ENCODE measurements at regions not wholly inside any gene's neighbourhood (a gene's known extent, or its start where the extent isn't known, plus 50 kb on each side); places are given as distances from the start of the nearest gene placed in this dataset.
"Not testable (repeated sequence)": the region's sequence is repeated elsewhere in the genome, so short reads cannot be mapped to it uniquely, and the experiment has no call there.

DNA sequence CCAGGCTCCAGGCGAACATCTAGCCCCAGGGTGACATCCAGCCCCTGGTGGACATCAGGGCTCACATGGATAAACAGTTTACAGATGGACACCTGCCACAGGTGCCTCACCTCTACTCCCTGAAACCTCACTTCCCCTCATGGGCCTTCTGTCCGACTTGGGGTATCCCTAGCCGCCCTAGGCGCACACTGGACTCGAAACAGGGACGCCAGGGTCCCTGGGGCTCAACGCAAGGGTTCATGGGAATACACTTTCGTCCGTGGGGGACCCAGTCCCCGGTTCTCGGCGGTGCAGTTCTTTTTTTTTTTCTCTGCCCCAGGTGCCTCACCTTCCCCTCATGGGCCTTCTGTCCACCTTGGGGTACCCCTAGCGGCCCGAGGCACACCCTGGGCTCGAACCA lies 194.2 kb downstream of the POTEG start:
- not testable (repeated sequence) for H3K4me1 ChIP-seq (ENCODE audit: control insufficient read depth, insufficient read depth, low read length, poor library complexity, severe bottlenecking); H3K27me3 ChIP-seq (replicated peaks; ENCODE audit: control insufficient read depth, insufficient read depth, low read length, poor library complexity, severe bottlenecking); H3K4me3 ChIP-seq (ENCODE audit: insufficient read depth, low read depth, low read length, poor library complexity, severe bottlenecking); DNase-seq; H3K27ac ChIP-seq (ENCODE audit: insufficient read depth, low read length, poor library complexity, severe bottlenecking); H3K9me3 ChIP-seq (ENCODE audit: control insufficient read depth, low read length); H3K36me3 ChIP-seq (ENCODE audit: control insufficient read depth, insufficient read depth, low read length)

DNA sequence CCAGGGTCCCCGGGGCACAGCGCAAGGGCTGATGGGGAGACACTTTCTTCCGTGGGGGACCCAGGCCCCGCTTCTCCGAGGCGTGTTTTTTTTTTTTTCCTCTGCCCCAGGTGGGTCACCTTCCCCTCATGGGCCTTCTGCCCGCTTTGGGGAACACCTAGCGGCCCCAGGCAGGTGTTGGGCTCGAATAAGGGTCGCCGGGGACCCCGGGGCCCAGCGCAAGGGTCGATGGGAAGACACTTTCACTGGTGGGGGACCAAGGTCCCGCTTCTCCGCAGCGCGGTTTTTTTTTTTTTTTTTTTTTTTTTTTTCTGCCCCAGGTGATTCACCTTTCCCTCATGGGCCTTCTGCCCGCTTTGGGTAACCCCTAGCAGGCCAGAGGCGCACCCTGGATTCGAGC lies 193.8 kb downstream of the POTEG start:
- not testable (repeated sequence) for H3K36me3 ChIP-seq (ENCODE audit: control insufficient read depth, insufficient read depth, low read length); H3K9me3 ChIP-seq (ENCODE audit: control insufficient read depth, low read length); H3K4me3 ChIP-seq (ENCODE audit: insufficient read depth, low read depth, low read length, poor library complexity, severe bottlenecking); H3K4me1 ChIP-seq (ENCODE audit: control insufficient read depth, insufficient read depth, low read length, poor library complexity, severe bottlenecking); H3K27me3 ChIP-seq (replicated peaks; ENCODE audit: control insufficient read depth, insufficient read depth, low read length, poor library complexity, severe bottlenecking); H3K27ac ChIP-seq (ENCODE audit: insufficient read depth, low read length, poor library complexity, severe bottlenecking); DNase-seq

DNA sequence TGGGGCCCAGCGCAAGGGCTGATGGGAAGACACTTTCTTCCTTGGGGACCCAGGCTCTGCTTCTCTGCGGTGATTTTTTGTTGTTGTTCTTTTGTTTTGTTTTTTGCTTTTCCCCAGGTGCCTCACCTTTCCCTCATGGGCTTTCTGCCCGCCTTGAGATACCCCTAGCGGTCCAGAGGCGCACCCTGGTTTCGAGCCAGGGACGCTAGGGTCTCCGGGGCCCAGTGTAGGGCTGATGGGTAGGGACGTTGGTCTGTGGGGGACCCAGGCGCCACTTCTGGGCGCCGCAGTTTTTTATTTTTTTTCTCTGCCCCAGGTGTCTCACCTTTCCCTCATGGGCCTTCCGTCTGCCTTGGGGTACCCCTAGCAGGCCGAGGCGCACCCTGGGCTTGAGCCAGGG lies 192.7 kb downstream of the POTEG start:
- H3K4me3 ChIP-seq (ENCODE audit: insufficient read depth, low read depth, low read length, poor library complexity, severe bottlenecking); H3K4me1 ChIP-seq (ENCODE audit: control insufficient read depth, insufficient read depth, low read length, poor library complexity, severe bottlenecking); H3K9me3 ChIP-seq (ENCODE audit: control insufficient read depth, low read length); H3K27ac ChIP-seq (ENCODE audit: insufficient read depth, low read length, poor library complexity, severe bottlenecking); H3K36me3 ChIP-seq (ENCODE audit: control insufficient read depth, insufficient read depth, low read length); DNase-seq; H3K27me3 ChIP-seq (replicated peaks; ENCODE audit: control insufficient read depth, insufficient read depth, low read length, poor library complexity, severe bottlenecking): not testable (repeated sequence)

DNA sequence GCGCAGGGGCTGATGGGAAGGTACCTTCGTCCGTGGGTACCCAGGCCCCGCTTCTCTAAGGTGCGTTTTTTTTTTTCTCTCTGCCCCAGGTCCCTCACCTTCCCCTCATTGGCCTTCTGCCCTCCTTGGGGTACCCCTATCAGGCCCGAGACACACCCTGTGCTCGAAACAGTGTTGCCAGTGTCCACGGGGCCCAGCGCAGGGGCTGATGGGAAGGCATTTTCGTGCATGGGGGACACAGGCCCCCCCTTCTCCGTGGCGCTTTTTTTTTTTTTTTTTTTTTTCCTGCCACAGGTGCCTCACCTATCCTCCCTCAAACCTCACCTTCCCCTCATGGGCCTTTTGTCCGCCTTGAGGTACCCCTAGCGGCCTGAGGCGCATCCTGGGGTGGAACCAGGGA lies 191.6 kb downstream of the POTEG start:
- DNase-seq; H3K27ac ChIP-seq (ENCODE audit: insufficient read depth, low read length, poor library complexity, severe bottlenecking); H3K4me3 ChIP-seq (ENCODE audit: insufficient read depth, low read depth, low read length, poor library complexity, severe bottlenecking); H3K27me3 ChIP-seq (replicated peaks; ENCODE audit: control insufficient read depth, insufficient read depth, low read length, poor library complexity, severe bottlenecking); H3K4me1 ChIP-seq (ENCODE audit: control insufficient read depth, insufficient read depth, low read length, poor library complexity, severe bottlenecking); H3K36me3 ChIP-seq (ENCODE audit: control insufficient read depth, insufficient read depth, low read length); H3K9me3 ChIP-seq (ENCODE audit: control insufficient read depth, low read length): not testable (repeated sequence)

DNA sequence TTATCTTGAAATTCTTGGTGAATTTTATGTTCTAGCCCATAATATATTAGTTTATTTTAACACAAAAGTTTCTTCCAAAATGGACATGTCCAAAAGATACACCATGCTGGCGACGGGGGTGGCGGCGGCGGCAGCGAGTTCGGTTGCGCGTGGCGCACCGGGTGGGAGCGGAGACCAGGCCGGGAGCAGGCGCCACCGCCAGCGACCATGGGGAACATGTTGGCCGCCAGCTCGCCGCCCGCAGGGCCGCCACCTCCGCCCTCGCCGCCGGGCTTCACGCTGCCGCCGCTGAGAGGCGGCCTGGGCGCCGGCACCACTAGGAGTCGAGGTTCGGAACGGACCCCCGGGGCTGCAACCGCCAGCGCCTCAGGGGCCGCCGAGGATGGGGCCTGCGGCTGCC lies 167.2 kb downstream of the POTEG start:
- H3K4me3 ChIP-seq (ENCODE audit: insufficient read depth, low read depth, low read length, poor library complexity, severe bottlenecking); H3K27ac ChIP-seq (ENCODE audit: insufficient read depth, low read length, poor library complexity, severe bottlenecking); DNase-seq; H3K27me3 ChIP-seq (replicated peaks; ENCODE audit: control insufficient read depth, insufficient read depth, low read length, poor library complexity, severe bottlenecking); H3K9me3 ChIP-seq (ENCODE audit: control insufficient read depth, low read length); H3K4me1 ChIP-seq (ENCODE audit: control insufficient read depth, insufficient read depth, low read length, poor library complexity, severe bottlenecking); H3K36me3 ChIP-seq (ENCODE audit: control insufficient read depth, insufficient read depth, low read length): not testable (repeated sequence)

DNA sequence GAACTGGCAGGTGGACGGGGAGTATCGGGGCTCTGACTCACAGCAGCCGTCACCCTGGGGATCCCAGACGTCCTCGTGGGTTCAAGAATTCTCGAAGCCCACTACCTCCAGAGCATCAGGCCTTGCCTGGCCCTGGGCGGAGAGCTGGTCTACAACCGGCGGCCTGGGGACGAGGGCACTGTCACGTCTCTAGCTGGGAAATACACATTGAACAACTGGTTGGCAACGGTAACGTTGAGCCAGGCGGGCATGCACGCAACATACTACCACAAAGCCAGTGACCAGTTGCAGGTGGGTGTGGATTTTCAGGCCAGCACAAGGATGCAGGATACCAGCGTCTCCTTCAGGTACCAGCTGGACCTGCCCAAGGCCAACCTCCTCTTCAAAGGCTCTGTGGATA lies 166.5 kb downstream of the POTEG start:
- DNase-seq, result peak in 1 of 3 donors; percentile 0
- H3K9me3 ChIP-seq (ENCODE audit: control insufficient read depth, low read length); H3K27ac ChIP-seq (ENCODE audit: insufficient read depth, low read length, poor library complexity, severe bottlenecking); H3K4me3 ChIP-seq (ENCODE audit: insufficient read depth, low read depth, low read length, poor library complexity, severe bottlenecking); H3K4me1 ChIP-seq (ENCODE audit: control insufficient read depth, insufficient read depth, low read length, poor library complexity, severe bottlenecking); H3K27me3 ChIP-seq (replicated peaks; ENCODE audit: control insufficient read depth, insufficient read depth, low read length, poor library complexity, severe bottlenecking); H3K36me3 ChIP-seq (ENCODE audit: control insufficient read depth, insufficient read depth, low read length): not testable (repeated sequence)

DNA sequence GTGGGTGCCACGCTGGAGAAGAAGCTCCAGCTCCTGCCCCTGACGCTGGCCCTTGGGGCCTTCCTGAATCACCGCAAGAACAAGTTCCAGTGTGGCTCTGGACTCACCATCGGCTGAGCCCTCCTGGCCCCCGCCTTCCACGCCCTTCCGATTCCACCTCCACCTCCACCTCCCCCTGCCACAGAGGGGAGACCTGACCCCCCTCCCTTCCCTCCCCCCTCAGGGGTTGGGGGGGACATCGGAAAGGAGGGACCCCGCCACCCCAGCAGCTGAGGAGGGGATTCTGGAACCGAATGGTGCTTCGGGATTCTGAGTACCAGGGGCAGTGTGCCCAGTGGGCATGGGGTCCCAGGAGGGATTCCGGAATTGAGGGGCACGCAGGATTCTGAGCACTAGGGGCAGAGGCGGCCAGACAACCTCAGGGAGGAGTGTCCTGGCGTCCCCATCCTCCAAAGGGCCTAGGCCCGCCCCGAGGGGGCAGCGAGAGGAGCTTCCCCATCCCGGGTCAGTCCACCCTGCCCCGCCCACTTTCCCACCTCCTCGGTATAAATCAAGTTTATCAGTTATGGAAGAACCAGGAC lies 166.0 kb downstream of the POTEG start:
- H3K4me1 ChIP-seq (ENCODE audit: control insufficient read depth, insufficient read depth, low read length, poor library complexity, severe bottlenecking); H3K4me3 ChIP-seq (ENCODE audit: insufficient read depth, low read depth, low read length, poor library complexity, severe bottlenecking); H3K36me3 ChIP-seq (ENCODE audit: control insufficient read depth, insufficient read depth, low read length); DNase-seq; H3K27me3 ChIP-seq (replicated peaks; ENCODE audit: control insufficient read depth, insufficient read depth, low read length, poor library complexity, severe bottlenecking); H3K27ac ChIP-seq (ENCODE audit: insufficient read depth, low read length, poor library complexity, severe bottlenecking); H3K9me3 ChIP-seq (ENCODE audit: control insufficient read depth, low read length): not testable (repeated sequence)

DNA sequence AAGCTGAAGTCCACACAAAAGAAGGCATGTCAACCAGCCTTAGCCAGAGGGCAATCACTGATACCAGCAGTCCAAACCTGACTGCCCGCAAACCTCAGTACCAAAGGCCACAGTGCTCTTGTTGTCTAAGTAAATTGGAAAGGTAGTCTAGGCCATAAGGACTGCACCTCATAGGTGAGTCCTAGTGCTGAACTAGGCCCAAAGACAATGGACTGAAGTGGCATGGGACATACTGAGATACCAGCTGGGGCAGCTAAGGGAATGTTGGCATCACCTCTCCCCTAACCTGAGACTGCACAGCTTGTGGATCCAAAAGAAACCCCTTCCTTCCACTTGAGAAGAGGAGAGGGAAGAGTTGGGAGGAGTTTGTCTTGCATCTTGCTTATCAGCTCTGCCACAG lies 161.9 kb downstream of the POTEG start:
- H3K9me3 ChIP-seq (ENCODE audit: control insufficient read depth, low read length); H3K36me3 ChIP-seq (ENCODE audit: control insufficient read depth, insufficient read depth, low read length); H3K4me1 ChIP-seq (ENCODE audit: control insufficient read depth, insufficient read depth, low read length, poor library complexity, severe bottlenecking); H3K27me3 ChIP-seq (replicated peaks; ENCODE audit: control insufficient read depth, insufficient read depth, low read length, poor library complexity, severe bottlenecking); H3K4me3 ChIP-seq (ENCODE audit: insufficient read depth, low read depth, low read length, poor library complexity, severe bottlenecking); DNase-seq; H3K27ac ChIP-seq (ENCODE audit: insufficient read depth, low read length, poor library complexity, severe bottlenecking): not testable (repeated sequence)

DNA sequence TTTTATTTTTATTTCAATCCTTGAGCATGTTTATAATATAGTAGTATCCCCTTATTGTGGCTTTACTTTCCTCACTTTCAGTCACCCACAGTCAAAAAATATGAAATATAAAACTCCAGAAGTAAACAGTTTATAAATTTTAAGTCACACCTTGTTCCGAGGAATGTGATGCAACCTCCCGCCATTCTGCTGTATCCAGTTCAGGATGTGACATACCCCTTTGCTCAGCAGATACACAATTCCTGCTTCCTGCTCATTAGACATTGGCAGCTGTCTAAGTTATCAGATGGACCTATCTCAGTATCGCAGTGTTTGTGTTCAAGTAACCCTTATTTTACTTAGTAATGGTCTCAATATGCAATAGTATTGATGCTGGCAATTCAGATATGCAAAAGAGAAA lies 144.5 kb downstream of the POTEG start:
- DNase-seq; H3K4me1 ChIP-seq (ENCODE audit: control insufficient read depth, insufficient read depth, low read length, poor library complexity, severe bottlenecking); H3K9me3 ChIP-seq (ENCODE audit: control insufficient read depth, low read length); H3K4me3 ChIP-seq (ENCODE audit: insufficient read depth, low read depth, low read length, poor library complexity, severe bottlenecking); H3K27me3 ChIP-seq (replicated peaks; ENCODE audit: control insufficient read depth, insufficient read depth, low read length, poor library complexity, severe bottlenecking); H3K27ac ChIP-seq (ENCODE audit: insufficient read depth, low read length, poor library complexity, severe bottlenecking); H3K36me3 ChIP-seq (ENCODE audit: control insufficient read depth, insufficient read depth, low read length): not testable (repeated sequence)

DNA sequence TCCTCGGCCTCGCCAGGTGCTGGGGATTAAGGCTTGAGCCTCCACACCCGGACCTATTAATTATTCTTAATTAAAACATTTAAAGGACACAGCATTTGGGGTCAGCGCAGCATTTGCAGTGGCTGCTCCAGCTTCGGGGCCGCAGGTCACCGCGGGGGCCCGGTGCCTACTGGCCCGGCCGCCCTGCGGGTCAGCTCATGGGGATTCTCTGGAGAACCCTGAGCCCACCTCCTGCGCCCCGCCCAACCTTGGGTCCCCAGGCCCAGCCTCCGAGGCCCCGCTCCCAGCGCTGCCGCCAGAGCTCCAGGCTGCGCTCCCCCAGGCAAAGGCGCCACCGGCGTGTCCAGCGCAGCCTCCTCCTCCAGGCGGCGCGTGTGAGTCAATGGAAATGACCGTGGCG lies 133.9 kb downstream of the POTEG start:
- not testable (repeated sequence) for H3K27me3 ChIP-seq (replicated peaks; ENCODE audit: control insufficient read depth, insufficient read depth, low read length, poor library complexity, severe bottlenecking); H3K4me3 ChIP-seq (ENCODE audit: insufficient read depth, low read depth, low read length, poor library complexity, severe bottlenecking); H3K4me1 ChIP-seq (ENCODE audit: control insufficient read depth, insufficient read depth, low read length, poor library complexity, severe bottlenecking); H3K27ac ChIP-seq (ENCODE audit: insufficient read depth, low read length, poor library complexity, severe bottlenecking); H3K36me3 ChIP-seq (ENCODE audit: control insufficient read depth, insufficient read depth, low read length); DNase-seq; H3K9me3 ChIP-seq (ENCODE audit: control insufficient read depth, low read length)

DNA sequence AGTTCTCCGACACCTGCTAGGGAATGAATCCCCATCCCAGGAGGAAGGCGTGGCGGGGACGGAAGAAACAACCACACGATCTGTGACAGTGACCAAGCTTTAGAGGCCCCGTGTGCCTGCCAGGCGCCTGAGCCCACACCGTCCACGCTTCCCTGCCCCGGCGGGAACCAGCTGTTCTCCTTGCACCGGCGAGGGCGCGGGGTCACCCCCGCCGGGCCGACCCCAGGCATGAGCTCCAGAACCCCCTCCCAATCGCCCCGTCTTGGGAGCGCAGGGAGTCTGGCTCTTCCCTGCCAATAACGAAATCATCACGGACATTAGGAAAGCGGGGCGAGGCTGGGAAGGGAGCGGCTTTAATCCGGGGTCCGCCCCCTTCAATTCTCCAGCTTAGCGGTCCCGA lies 133.3 kb downstream of the POTEG start:
- not testable (repeated sequence) for H3K27me3 ChIP-seq (replicated peaks; ENCODE audit: control insufficient read depth, insufficient read depth, low read length, poor library complexity, severe bottlenecking); DNase-seq; H3K27ac ChIP-seq (ENCODE audit: insufficient read depth, low read length, poor library complexity, severe bottlenecking); H3K36me3 ChIP-seq (ENCODE audit: control insufficient read depth, insufficient read depth, low read length); H3K4me1 ChIP-seq (ENCODE audit: control insufficient read depth, insufficient read depth, low read length, poor library complexity, severe bottlenecking); H3K4me3 ChIP-seq (ENCODE audit: insufficient read depth, low read depth, low read length, poor library complexity, severe bottlenecking); H3K9me3 ChIP-seq (ENCODE audit: control insufficient read depth, low read length)
